GM12874 (cell line): ENCODE measurements at regions not wholly inside any gene's neighbourhood (a gene's known extent, or its start where the extent isn't known, plus 50 kb on each side); places are given as distances from the start of the nearest gene placed in this dataset.

Experiments used
- TF ChIP-seq, protein P1 (sequence below): IDR thresholded peaks from 2 replicates; pipeline ENCODE4 v1.5.1; 2011; ENCODE audit warnings: low read depth, mild to moderate bottlenecking, control low read depth, low read length, moderate library complexity; ENCODE audit not compliant: insufficient read depth

DNA sequence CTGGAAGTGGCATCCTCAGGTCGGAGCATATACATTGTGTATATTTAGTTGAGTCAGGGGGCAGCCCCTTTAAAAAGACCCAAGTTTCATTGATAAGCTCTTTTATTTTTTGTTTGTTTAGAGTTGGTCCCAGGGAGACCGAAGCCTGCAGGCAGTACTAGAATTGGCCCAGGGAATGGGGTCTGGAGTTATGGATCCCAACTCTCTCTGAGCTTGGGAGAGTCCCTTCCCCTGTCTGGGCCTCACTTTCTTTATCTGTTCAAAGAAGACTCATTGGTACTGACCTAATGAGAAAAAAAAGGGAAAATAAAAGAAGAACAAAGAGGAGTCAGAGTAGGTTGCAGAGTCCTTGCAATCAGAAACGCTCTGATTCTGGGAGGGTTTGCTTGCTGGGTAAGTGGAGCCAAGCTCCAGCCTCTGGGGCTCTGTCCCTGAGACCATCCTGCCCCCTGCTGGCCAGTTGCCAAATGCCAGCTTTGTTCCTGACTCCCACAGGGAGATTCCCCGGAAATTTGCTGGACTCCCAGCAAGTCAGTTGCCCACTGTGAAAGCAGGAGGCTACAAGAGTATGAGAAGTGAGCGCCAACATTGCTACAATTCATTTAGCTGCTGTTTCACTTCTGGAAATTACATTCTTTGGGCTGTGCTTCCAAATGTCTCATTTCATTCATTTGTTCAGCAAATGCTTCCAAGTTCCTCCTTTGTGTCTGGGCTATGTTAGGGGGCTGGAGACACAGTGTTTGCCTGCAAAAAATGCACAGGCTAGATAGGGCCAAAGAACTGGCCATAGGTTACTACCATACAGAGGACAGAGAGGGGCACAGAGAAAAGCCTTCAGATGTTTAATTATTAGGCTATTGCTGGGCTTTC, 156.2 kb downstream of the MELK start:
- TF ChIP-seq, protein P1, sequence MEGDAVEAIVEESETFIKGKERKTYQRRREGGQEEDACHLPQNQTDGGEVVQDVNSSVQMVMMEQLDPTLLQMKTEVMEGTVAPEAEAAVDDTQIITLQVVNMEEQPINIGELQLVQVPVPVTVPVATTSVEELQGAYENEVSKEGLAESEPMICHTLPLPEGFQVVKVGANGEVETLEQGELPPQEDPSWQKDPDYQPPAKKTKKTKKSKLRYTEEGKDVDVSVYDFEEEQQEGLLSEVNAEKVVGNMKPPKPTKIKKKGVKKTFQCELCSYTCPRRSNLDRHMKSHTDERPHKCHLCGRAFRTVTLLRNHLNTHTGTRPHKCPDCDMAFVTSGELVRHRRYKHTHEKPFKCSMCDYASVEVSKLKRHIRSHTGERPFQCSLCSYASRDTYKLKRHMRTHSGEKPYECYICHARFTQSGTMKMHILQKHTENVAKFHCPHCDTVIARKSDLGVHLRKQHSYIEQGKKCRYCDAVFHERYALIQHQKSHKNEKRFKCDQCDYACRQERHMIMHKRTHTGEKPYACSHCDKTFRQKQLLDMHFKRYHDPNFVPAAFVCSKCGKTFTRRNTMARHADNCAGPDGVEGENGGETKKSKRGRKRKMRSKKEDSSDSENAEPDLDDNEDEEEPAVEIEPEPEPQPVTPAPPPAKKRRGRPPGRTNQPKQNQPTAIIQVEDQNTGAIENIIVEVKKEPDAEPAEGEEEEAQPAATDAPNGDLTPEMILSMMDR = peak; percentile 91

DNA sequence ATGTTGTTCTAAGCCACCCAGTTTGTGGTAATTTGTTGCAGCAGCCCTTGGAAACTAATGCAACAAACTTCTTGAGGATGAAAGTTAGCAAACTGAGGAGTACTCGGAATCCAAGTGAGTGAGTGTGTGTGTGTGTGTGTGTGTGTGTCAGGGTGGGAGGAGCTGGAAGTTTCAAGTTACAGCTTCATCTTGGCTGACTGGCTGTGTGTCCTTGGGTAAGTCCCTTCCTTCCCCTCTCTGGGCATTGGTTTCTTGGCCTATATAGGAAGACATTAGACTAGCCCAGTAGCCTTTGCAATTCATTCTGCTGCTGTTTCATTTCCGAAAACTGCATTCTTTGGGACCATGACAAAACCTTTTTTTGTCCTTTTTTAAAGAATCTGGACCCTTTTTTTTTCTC, 157.2 kb downstream of the MELK start:
- TF ChIP-seq, protein P1 = no peak

DNA sequence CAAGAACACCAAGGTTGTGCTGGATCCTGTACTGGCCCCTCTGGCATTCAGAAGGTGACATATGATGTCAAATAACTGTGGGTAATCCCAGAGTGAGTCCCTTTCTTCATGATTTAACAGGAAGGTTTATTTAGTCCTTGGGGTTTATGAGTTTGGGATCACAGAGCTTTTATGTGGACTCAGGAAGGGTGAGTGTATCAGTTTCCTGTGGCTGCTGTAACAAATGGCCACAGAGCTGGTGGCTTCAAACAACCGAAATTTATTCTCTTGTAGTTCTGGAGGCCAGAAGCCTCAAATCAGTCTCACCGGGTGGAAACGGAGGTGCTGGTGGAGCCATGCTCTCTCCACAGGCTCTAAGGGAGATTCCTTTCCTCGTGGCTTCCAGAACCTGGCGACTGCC, 157.7 kb downstream of the MELK start:
- TF ChIP-seq, protein P1 = no peak

DNA sequence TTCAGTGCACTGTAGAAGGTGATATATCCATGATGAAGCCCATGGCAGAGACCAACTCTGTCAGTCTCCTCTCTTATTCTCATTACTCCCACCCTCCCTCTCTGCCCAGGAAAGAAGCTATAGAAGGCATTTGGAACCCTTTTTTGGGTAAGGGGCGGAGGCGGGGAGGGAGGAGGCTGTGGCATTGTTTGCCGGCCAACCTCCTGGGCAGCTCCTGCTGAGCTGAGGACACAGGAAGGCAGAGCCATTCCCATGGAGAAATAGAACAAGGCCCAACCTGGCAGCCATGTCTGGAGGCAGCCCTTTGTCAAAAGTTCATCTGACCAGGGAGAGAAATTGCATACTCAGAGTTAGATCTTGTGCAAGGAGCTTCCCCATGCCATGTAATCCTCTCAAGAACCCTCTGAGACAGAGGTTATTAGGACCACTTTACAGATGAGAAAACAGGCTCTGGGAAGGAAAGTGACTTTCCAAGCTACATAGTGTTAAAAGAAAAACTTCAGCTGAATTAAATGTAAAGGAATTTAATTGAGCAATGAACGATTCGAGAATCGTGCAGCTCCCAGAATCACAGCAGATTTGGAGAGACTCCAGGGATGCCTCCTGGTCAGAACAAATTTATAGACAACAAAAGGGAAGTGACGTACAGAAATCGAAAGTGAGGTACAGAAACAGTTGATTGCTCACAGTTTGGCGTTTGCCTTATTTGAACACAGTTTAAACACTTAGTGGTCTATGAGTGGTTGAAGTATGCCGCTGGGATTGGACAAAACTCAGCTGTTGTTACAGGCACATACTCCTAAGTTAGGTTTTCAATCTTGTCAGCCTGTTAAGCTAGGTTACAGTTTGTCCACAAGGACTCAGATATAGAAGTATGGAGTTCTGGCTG, 158.6 kb downstream of the MELK start:
- TF ChIP-seq, protein P1 = no peak

DNA sequence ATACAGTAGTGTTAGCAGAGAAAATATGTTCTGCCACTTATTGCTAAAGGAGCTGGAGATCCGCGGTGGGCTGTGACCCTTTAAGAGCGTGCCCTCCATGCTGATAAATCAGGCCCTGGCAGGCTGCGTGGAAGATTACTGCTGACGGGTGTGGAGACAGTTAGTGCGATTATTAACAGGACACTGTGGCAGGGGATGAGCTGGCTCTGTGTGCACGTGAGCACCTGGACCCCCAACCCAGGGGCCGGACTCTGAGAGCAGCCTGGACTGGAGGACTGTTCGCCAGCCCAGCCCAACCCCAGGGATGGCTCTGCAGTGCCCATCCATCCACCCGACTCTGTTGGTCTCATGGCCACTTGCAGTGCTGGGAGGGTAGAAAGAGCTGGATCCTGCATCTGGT, 162.0 kb downstream of the MELK start:
- TF ChIP-seq, protein P1 = no peak

DNA sequence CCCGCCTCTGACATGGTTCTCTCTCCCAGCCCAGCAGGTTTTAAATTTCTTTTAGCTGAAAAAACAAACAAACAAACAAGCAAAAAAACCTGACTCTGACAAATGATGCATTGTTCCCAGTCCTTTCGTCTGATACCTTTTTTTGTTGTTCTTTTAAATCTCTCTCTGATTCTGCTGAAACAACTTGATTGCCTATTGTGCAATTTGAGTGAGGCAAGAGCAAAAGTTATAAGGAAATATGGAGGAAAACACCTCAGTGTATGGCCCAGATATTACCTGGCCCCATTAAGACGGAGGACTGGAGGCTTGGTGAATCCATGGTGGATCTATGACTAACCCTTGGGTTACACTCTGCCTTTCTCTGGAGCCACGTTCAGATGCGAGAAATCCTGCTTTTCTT, 164.0 kb downstream of the MELK start:
- TF ChIP-seq, protein P1 = no peak

DNA sequence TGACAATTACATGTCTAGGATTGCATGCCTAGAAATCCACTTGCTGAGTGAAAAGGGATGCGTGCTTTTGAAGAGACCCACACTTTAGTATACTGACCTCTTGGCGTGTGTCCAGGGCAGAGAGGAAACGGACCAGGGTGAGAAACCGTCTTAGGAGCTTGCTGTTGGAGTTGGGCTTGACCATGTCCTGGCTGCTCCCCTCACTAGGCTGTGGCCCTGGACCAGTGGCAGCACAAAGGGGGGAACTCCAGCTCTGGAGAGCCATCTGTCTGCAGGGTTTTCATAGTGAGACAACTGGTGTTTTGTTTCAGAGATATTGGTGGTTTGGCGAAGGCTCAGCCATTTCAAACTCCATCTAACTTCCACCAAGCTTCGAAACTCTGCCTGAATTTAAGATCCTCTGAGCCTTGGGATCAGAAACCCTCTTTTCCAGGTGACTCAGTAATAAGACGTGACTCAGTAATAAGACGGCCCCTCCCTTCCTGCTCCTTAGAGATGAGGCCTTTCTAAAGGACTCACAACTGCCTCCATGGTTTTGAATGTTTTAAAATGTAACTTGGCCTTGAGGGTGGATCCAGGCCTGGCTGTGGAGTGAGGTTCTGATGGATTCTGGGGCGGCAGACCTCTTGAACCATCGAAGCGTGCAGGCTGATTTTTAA, 165.8 kb downstream of the MELK start:
- TF ChIP-seq, protein P1 = no peak
